ENCODE measurements at regions not wholly inside any gene's neighbourhood (a gene's known extent, or its start where the extent isn't known, plus 50 kb on each side); places are given as distances from the start of the nearest gene placed in this dataset.

DNA sequence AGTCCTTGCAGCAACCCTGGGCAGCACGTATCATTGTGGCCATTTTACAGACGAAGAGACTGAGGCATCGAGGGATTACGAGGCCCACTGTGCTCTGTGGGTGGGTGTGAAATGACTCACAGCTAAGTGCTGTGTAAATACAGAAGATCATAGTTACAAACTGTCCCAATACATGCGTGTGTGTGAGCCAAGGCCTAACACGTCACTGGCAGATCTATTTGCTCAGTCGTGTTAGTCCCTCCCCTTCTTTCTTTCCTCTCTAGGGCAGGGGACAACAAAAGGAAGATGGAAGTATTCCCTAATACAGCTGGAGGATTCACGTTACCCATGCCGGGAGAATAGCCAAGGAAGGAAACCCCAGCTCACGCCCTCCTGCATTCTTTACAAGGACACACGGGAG lies 175.9 kb downstream of the CDC5L start:
- Histone ChIP-seq H3K79me2 (no peaks in the 10 kb centered on the region), H3K4me1 (no peaks in the 10 kb centered on the region), H3K27ac (no peak overlapping the region), H3K9ac (no peak overlapping the region), H3K4me3 (ENCODE audit: low read depth, low read length) (no peak overlapping the region), H3K27me3 (ENCODE audit: control insufficient read depth, insufficient read depth, low read length) (no peaks in the 10 kb centered on the region), H2AFZ (no peak overlapping the region), H3K36me3 (ENCODE audit: control insufficient read depth, insufficient read depth, low read length) (no peaks in the 10 kb centered on the region), H3K9me3 (ENCODE audit: control insufficient read depth, low read length) (no peaks in the 10 kb centered on the region), H3K4me2 (ENCODE audit: low read length) (no peak overlapping the region)
- TF ChIP-seq CTCF (IDR thresholded peaks at IDR 0.05): no peak

- Histone ChIP-seq H3K9me3 (ENCODE audit: control insufficient read depth, low read length) (no peaks in the 10 kb centered on the region), H3K4me3 (ENCODE audit: low read depth, low read length) (no peak overlapping the region), H3K27ac (no peak overlapping the region), H3K36me3 (ENCODE audit: control insufficient read depth, insufficient read depth, low read length) (no peaks in the 10 kb centered on the region), H3K4me2 (ENCODE audit: low read length) (no peak overlapping the region), H3K9ac (no peak overlapping the region), H3K27me3 (ENCODE audit: control insufficient read depth, insufficient read depth, low read length) (no peaks in the 10 kb centered on the region), H3K79me2 (no peaks in the 10 kb centered on the region), H3K4me1 (no peaks in the 10 kb centered on the region), H2AFZ (no peak overlapping the region)
- TF ChIP-seq CTCF (IDR thresholded peaks at IDR 0.05): no peak
Measured at GRCh38 chr6:44564906-44565524, 177.5 kb downstream of the CDC5L start.

GRCh38 chr6:44567406-44567805 lies 179.9 kb downstream of the CDC5L start:
- H3K9me3 ChIP-seq (ENCODE audit: control insufficient read depth, low read length): no peaks in the 10 kb centered on the region
- H3K27me3 ChIP-seq (ENCODE audit: control insufficient read depth, insufficient read depth, low read length): no peaks in the 10 kb centered on the region
- no peak overlapping the region for H2AFZ ChIP-seq
- H3K4me3 ChIP-seq (ENCODE audit: low read depth, low read length): no peak overlapping the region
- H3K36me3 ChIP-seq (ENCODE audit: control insufficient read depth, insufficient read depth, low read length): no peaks in the 10 kb centered on the region
- H3K4me2 ChIP-seq (ENCODE audit: low read length): no peak overlapping the region
- H3K79me2 ChIP-seq: no peaks in the 10 kb centered on the region
- no peaks in the 10 kb centered on the region for H3K4me1 ChIP-seq
- no peak for TF ChIP-seq CTCF (IDR thresholded peaks at IDR 0.05)
- H3K9ac ChIP-seq: no peak overlapping the region
- no peak overlapping the region for H3K27ac ChIP-seq

DNA sequence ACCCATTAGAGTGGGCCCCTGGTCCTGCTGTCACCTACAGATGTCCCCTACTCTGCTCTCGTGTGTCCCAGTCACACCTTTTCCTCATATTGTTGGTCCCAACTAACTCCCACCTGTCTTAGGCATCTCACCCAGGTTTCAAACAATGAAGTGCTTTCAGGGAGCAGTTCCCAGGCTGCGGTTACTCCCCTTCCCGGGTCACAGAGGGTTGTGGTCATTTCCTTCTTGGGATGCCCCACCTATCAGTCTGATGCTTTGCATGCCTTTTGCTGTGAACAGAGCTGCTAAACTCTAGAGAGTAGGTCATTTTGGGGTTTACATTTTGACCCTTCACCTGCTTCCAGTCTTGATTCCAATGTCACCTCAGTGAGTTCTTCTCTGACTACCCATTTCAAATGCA lies 181.6 kb downstream of the CDC5L start:
- Histone ChIP-seq H2AFZ (no peak overlapping the region), H3K9ac (no peak overlapping the region), H3K79me2 (no peaks in the 10 kb centered on the region), H3K4me1 (no peaks in the 10 kb centered on the region), H3K4me2 (ENCODE audit: low read length) (no peak overlapping the region), H3K4me3 (ENCODE audit: low read depth, low read length) (no peak overlapping the region), H3K36me3 (ENCODE audit: control insufficient read depth, insufficient read depth, low read length) (no peaks in the 10 kb centered on the region), H3K9me3 (ENCODE audit: control insufficient read depth, low read length) (no peaks in the 10 kb centered on the region), H3K27me3 (ENCODE audit: control insufficient read depth, insufficient read depth, low read length) (no peaks in the 10 kb centered on the region), H3K27ac (no peak overlapping the region)
- TF ChIP-seq CTCF (IDR thresholded peaks at IDR 0.05): no peak

- Histone ChIP-seq H3K4me1 (no peaks in the 10 kb centered on the region), H2AFZ (no peak overlapping the region), H3K4me2 (ENCODE audit: low read length) (no peak overlapping the region), H3K9ac (no peak overlapping the region), H3K9me3 (ENCODE audit: control insufficient read depth, low read length) (no peaks in the 10 kb centered on the region), H3K36me3 (ENCODE audit: control insufficient read depth, insufficient read depth, low read length) (no peaks in the 10 kb centered on the region), H3K27ac (no peak overlapping the region), H3K4me3 (ENCODE audit: low read depth, low read length) (no peak overlapping the region), H3K79me2 (no peaks in the 10 kb centered on the region), H3K27me3 (ENCODE audit: control insufficient read depth, insufficient read depth, low read length) (no peaks in the 10 kb centered on the region)
- TF ChIP-seq CTCF (IDR thresholded peaks at IDR 0.05): no peak
Measured at GRCh38 chr6:44569931-44570385, 182.5 kb downstream of the CDC5L start.
